Lower leg skin (tissue), 4 donors: ENCODE measurements at regions not wholly inside any gene's neighbourhood (a gene's known extent, or its start where the extent isn't known, plus 50 kb on each side); places are given as distances from the start of the nearest gene placed in this dataset.

ENCODE experiments used
- DNase-seq, 2 donors: peaks; one replicate each; pipeline ENCODE4 v3.0.0-alpha.2; 2019; ENCODE audit warnings: low spot score in 2 of 2
- H3K4me3 ChIP-seq: fragments of 200-600 bp; sonication (generic); 2 replicates; pipeline ENCODE4 v1.5.1; 2017; ENCODE audit warnings: mild to moderate bottlenecking, low read depth; ENCODE audit not compliant: poor library complexity, severe bottlenecking
- CTCF ChIP-seq, 3 donors: fragments of 450-650 bp; IDR thresholded peaks; one replicate each; pipeline ENCODE4 v1.5.1; 2016; ENCODE audit warnings: antibody characterized with exemption in 3 of 3, mild to moderate bottlenecking in 3 of 3, moderate library complexity in 2 of 3
- POLR2A ChIP-seq, 2 donors: fragments of 450-650 bp; IDR thresholded peaks; one replicate each; pipeline ENCODE4 v1.6.1; 2016 to 2017; ENCODE audit warnings: antibody characterized with exemption in 2 of 2, mild to moderate bottlenecking in 1 of 2, moderate library complexity in 1 of 2
- WGBS, 2 donors: methylation state at CpG; one replicate each; pipeline ENCODE4 v1.1.5; 2018; 5-methylcytosine and 5-hydroxymethylcytosine counted together
- intact Hi-C: fragments of 100-400 bp; cut with DNase I; formaldehyde crosslinking; loops from one replicate; pipeline ENCODE4 v1.15.0; 2023; ENCODE audit warnings: low total_unique reads

- no peak for DNase-seq
- no peak overlapping the region for H3K4me3 ChIP-seq
- 36 to 49% methylated on average over 3 of the region's 3 CpGs for WGBS, 2 donors
- intact Hi-C loops, result no loop called here
- TF ChIP-seq POLR2A (IDR thresholded peaks at IDR 0.05), result no peak
- TF ChIP-seq CTCF (IDR thresholded peaks at IDR 0.05), result no peak
Measured at GRCh38 chrX:85516131-85516530, 136.7 kb upstream of the POF1B start.

DNA sequence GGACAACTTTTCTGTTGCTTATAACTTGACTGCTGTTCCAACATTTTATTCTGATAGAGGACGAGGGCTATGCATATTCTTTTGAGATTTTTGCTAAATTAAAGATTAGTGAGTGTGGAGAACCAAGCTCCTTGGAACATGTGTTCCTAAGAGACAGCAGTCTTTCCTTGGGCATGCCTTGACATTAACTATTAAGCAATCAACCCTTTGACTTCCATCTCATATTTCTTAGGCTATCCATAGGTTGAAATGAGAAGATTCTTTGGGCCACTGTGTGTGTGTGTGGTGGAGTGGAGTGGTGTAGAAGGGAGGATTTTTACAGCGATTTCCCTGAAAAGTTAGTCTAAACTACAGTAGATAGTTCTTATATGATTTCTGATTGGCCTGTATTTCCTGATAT lies 127.4 kb upstream of the POF1B start:
- no peak for DNase-seq
- TF ChIP-seq CTCF (IDR thresholded peaks at IDR 0.05), result no peak
- 54 to 75% methylated on average over 2 of the region's 2 CpGs for WGBS, 2 donors
- H3K4me3 ChIP-seq, result no peak overlapping the region
- intact Hi-C loops, result no loop called here

DNA sequence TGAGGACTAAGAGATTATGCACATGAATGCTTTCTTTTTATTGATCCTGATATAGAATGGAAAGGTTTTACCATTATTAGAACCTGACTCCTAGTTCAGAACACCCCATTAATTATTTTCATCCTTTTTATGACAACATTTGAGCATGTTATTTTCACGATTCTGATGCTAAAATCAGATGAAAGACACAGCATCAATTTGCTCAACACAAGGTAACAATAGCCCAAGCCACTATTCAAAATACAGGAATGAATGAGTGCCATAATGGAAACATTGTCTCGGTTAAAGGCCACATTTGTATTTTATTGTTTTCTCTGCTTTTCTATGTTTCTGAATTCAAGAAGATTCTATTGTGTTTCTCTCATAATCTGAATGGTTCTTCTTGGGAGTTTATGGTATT lies 126.3 kb upstream of the POF1B start:
- no peak for DNase-seq
- intact Hi-C loops, result no loop called here
- TF ChIP-seq POLR2A (IDR thresholded peaks at IDR 0.05) (no peak), CTCF (IDR thresholded peaks at IDR 0.05) (no peak)
- WGBS, 2 donors, result 60 to 78% methylated on average over 2 of the region's 2 CpGs
- no peak overlapping the region for H3K4me3 ChIP-seq

DNA sequence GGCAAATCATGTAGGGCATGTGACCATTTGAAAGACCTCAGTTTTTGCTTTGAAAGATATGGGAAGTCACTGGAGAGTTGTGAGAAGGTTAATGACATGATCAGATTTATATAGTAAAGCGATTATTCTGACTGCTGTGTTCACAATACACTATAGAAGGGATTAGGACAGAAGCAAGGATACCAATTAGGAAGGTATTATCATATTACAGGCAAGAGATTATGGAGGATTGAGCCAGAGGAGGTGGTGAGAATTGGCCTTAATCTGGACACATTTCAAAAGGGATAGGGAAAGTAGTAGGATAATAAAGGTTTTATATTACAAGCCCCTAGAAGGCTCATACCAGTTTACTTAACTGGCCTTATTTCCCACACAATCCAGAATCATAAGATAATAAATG lies 124.9 kb upstream of the POF1B start:
- 41 to 57% methylated on average over 1 of the region's 1 CpG for WGBS, 2 donors
- intact Hi-C loops, result no loop called here
- TF ChIP-seq POLR2A (IDR thresholded peaks at IDR 0.05), result no peak
- TF ChIP-seq CTCF (IDR thresholded peaks at IDR 0.05), result no peak
- H3K4me3 ChIP-seq, result no peak overlapping the region
- no peak for DNase-seq

DNA sequence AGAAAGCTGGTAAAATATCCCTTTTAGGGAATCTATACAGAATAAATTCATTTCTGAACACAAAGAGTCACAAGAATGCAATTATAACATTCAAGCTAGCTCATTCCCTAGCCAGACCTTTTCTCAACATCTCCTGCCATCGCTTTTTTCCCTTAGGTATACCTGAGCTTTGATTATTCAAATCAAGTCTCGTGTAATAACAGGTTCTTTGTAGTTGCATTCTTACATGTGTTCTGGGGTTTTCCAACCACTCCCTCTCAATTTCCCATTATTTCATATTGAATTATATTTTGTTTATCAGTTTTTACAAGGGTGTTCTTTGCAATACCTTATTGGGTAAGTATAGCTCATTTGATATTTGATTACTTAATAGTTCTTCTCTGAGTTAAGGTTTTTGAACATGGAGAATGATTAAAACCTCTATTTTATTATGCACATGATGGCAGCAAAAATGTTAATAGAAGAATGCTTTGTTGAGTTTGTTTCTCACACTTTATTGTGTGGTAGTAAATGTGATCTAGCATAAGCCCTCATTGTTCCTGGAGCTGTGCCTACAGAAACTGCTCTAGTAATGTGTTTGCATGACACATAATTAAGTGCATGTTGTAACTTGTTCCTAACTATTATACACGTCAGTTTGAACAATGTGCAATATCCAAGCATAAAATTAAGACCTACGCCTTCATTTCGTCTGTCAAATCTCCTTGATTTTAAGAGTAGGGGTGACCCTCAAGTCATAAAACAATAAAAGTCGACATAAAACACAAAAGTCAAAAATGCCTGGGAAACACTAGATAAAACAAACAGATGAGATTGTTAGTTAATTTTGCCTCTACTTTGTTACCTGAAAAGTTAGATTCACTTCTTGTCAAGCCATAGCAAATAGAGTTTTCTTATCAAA lies 124.0 kb upstream of the POF1B start:
- 23 to 25% methylated on average over 6 of the region's 6 CpGs for WGBS, 2 donors
- DNase-seq, result peak in 1 of 2 donors; percentile 16
- intact Hi-C loops, result no loop called here
- TF ChIP-seq POLR2A (IDR thresholded peaks at IDR 0.05), result no peak
- no peak for TF ChIP-seq CTCF (IDR thresholded peaks at IDR 0.05)
- H3K4me3 ChIP-seq, result no peak overlapping the region

DNA sequence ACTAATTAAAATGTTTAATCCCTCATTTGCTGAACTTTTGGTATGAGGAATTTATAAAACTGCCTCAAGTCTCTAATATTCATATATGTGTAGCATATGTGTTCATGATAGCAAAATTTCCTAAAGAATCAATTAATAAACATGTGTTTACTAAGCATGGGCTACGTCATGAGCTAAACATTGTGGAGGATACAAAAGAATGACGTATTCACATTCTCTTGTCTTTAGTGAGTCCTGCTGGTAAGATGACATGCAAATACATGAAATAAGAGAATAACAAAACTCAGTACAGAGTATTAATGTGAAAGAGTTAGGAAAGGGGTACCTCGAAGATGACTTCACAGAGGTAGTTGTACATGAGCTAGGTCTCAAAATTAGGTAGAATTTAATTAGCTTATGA lies 121.9 kb upstream of the POF1B start:
- no peak for DNase-seq
- H3K4me3 ChIP-seq, result no peak overlapping the region
- intact Hi-C loops, result no loop called here
- 50 to 77% methylated on average over 3 of the region's 3 CpGs for WGBS, 2 donors
- TF ChIP-seq POLR2A (IDR thresholded peaks at IDR 0.05) (no peak), CTCF (IDR thresholded peaks at IDR 0.05) (no peak)
